ENCODE measurements at regions not wholly inside any gene's neighbourhood (a gene's known extent, or its start where the extent isn't known, plus 50 kb on each side); places are given as distances from the start of the nearest gene placed in this dataset.
A peak's percentile ranks its signal among the peaks of the same experiment; 100 is the strongest.

DNA sequence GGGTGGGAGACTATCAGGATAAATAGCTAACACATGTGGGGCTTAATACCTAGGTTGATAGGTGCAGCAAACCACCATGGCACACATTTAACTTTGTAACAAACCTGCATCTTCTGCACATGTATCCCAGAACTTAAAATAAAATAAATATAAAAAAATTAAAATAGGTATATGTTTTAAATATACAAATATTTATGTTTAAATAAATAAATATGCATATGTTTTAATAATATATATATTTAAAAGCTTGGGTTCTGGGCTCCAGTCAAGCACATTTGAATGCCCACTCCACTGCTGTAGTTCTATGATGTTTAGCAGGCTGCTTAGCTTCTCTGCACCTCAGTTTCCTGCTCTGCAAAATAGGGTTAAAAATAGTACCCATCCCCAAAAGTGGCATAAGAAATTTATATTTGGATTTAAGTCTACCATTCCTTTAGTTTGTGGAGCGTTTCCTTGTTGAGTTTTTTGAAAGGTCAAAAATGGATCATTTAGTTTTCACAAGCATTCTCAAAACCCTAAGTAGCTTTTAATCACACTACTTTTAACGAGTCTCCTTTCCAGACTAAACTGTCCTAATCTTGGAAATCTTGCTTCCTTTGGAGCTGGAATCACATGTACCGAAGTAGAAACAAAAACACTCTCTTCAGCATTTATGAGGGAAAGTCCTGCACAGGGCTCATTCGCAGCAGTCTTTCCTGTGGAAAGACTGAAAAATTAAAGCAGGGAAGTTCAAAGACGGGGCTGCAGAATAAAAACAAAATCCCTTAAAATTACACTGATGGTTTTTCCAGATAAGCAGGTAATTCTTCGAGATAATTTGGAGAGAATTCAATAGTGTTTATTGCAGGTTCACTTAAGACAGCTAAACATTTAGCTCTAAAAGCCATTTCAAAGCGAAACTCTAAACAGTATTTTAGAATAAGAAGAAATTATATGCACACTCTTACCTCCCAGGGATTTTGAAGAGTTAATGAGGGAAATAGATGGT lies 111.7 kb upstream of the LYZL1 start (continued):
- TF ChIP-seq ZNF114 (tag by site-specific recombination; IDR thresholded peaks at IDR 0.05) (no peak), GLI2 (tag by site-specific recombination; IDR thresholded peaks at IDR 0.05; ENCODE audit: borderline replicate concordance, low read depth) (no peak), ZNF510 (tag by site-specific recombination; IDR thresholded peaks at IDR 0.05; ENCODE audit: insufficient replicate concordance) (no peak), ZNF302 (tag by site-specific recombination; IDR thresholded peaks at IDR 0.05; ENCODE audit: low read depth) (no peak), MZF1 (tag by site-specific recombination; IDR thresholded peaks at IDR 0.05; ENCODE audit: borderline replicate concordance) (peak; percentile 55; the same call in 1 of the 2 replicates), ZNF335 (tag by site-specific recombination; conservative IDR thresholded peaks at IDR 0.05) (0 out of 2 replicates have a peak, but pooled peaks have one; percentile 15), TCF7L2 (IDR thresholded peaks at IDR 0.05; ENCODE audit: borderline replicate concordance, low read depth, low read length) (peak; percentile 91), BCL11A (tag by site-specific recombination; IDR thresholded peaks at IDR 0.05; ENCODE audit: low read depth) (no peak), ZNF830 (tag by site-specific recombination; IDR thresholded peaks at IDR 0.05; ENCODE audit: low read depth) (no peak), ZNF2 (tag by site-specific recombination; IDR thresholded peaks at IDR 0.05) (no peak), OSR2 (tag by site-specific recombination; IDR thresholded peaks at IDR 0.05) (peak; percentile 27; the same call in 1 of the 2 replicates)
- TF ChIP-seq, protein P1, sequence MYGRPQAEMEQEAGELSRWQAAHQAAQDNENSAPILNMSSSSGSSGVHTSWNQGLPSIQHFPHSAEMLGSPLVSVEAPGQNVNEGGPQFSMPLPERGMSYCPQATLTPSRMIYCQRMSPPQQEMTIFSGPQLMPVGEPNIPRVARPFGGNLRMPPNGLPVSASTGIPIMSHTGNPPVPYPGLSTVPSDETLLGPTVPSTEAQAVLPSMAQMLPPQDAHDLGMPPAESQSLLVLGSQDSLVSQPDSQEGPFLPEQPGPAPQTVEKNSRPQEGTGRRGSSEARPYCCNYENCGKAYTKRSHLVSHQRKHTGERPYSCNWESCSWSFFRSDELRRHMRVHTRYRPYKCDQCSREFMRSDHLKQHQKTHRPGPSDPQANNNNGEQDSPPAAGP (tag by site-specific recombination; IDR thresholded peaks at IDR 0.05), result no peak
- TF ChIP-seq, protein P2, sequence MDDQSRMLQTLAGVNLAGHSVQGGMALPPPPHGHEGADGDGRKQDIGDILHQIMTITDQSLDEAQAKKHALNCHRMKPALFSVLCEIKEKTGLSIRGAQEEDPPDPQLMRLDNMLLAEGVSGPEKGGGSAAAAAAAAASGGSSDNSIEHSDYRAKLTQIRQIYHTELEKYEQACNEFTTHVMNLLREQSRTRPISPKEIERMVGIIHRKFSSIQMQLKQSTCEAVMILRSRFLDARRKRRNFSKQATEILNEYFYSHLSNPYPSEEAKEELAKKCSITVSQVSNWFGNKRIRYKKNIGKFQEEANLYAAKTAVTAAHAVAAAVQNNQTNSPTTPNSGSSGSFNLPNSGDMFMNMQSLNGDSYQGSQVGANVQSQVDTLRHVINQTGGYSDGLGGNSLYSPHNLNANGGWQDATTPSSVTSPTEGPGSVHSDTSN (CRISPR knock-in tag; IDR thresholded peaks at IDR 0.05), result no peak
- TF ChIP-seq, protein P3, sequence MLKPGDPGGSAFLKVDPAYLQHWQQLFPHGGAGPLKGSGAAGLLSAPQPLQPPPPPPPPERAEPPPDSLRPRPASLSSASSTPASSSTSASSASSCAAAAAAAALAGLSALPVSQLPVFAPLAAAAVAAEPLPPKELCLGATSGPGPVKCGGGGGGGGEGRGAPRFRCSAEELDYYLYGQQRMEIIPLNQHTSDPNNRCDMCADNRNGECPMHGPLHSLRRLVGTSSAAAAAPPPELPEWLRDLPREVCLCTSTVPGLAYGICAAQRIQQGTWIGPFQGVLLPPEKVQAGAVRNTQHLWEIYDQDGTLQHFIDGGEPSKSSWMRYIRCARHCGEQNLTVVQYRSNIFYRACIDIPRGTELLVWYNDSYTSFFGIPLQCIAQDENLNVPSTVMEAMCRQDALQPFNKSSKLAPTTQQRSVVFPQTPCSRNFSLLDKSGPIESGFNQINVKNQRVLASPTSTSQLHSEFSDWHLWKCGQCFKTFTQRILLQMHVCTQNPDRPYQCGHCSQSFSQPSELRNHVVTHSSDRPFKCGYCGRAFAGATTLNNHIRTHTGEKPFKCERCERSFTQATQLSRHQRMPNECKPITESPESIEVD (tag by site-specific recombination; IDR thresholded peaks at IDR 0.05), result peak; percentile 61
- TF ChIP-seq, protein P4, sequence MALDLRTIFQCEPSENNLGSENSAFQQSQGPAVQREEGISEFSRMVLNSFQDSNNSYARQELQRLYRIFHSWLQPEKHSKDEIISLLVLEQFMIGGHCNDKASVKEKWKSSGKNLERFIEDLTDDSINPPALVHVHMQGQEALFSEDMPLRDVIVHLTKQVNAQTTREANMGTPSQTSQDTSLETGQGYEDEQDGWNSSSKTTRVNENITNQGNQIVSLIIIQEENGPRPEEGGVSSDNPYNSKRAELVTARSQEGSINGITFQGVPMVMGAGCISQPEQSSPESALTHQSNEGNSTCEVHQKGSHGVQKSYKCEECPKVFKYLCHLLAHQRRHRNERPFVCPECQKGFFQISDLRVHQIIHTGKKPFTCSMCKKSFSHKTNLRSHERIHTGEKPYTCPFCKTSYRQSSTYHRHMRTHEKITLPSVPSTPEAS (tag by site-specific recombination; IDR thresholded peaks at IDR 0.05), result no peak
- TF ChIP-seq, protein P5, sequence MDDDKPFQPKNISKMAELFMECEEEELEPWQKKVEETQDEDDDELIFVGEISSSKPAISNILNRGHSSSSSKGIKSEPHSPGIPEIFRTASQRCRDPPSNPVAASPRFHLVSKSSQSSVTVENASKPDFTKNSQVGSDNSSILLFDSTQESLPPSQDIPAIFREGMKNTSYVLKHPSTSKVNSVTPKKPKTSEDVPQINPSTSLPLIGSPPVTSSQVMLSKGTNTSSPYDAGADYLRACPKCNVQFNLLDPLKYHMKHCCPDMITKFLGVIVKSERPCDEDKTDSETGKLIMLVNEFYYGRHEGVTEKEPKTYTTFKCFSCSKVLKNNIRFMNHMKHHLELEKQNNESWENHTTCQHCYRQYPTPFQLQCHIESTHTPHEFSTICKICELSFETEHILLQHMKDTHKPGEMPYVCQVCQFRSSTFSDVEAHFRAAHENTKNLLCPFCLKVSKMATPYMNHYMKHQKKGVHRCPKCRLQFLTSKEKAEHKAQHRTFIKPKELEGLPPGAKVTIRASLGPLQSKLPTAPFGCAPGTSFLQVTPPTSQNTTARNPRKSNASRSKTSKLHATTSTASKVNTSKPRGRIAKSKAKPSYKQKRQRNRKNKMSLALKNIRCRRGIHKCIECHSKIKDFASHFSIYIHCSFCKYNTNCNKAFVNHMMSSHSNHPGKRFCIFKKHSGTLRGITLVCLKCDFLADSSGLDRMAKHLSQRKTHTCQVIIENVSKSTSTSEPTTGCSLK (tag by site-specific recombination; IDR thresholded peaks at IDR 0.05), result no peak

DNA sequence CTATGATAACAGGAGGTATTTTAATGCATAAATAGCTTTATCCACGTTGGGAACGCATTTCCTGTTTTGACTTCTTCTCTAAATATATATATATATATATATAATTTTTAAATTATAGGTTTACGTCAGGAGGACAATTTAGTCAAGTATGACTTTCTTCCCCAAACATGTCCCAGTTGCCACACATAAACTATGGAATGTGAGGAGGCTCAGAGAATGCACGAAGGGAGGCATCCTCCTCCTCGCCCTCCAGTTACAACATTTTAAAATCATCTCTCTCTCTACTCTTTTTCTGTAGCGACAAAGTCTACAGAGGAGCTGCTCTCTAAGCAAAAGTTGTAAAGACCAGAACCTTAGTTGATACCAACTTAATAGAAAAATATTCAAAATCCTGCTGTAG lies 106.9 kb upstream of the LYZL1 start:
- Histone ChIP-seq H3K27ac (ENCODE audit: extremely low read depth, low read depth, low read length) (no peak overlapping the region), H3K9me3 (ENCODE audit: control insufficient read depth, insufficient read depth, low read depth, low read length) (no peaks in the 10 kb centered on the region), H3K36me3 (ENCODE audit: control insufficient read depth in 2 of 2, insufficient read depth in 1 of 2, low read length in 2 of 2) (no peaks in the 10 kb centered on the region), H3K4me3 (ENCODE audit: low read depth, low read length) (no peak overlapping the region), H3K4me1 (ENCODE audit: control insufficient read depth, insufficient read depth, low read length) (0 out of 2 replicates have a peak, but pooled peaks cover 7% of the 10 kb centered on the region)
- TF ChIP-seq TRIM28 (IDR thresholded peaks at IDR 0.05; ENCODE audit: borderline replicate concordance, low read length) (no peak), ZNF140 (tag by site-specific recombination; IDR thresholded peaks at IDR 0.05) (no peak), ZNF24 (tag by site-specific recombination; IDR thresholded peaks at IDR 0.05) (no peak)
- ChIA-PET CTCF (interaction anchor here (1.4 kb wide), 1 partner anchor 10 kb away, joined by 4 read pairs; no protein-coding TSS in a partner anchor), POLR2A (no interaction called here)
